ENCODE measurements at regions not wholly inside any gene's neighbourhood (a gene's known extent, or its start where the extent isn't known, plus 50 kb on each side); places are given as distances from the start of the nearest gene placed in this dataset.

- TF ChIP-seq POLR2A (IDR thresholded peaks at IDR 0.05) (no peak), CTCF (IDR thresholded peaks at IDR 0.05) (no peak), POLR2AphosphoS5 (IDR thresholded peaks at IDR 0.05) (no peak)
Observed at GRCh38 chr13:85544756-85545155, 254.5 kb downstream of the SLITRK6 start.

Data from breast epithelium (tissue), 3 donors.